ENCODE measurements at regions not wholly inside any gene's neighbourhood (a gene's known extent, or its start where the extent isn't known, plus 50 kb on each side); places are given as distances from the start of the nearest gene placed in this dataset.

DNA sequence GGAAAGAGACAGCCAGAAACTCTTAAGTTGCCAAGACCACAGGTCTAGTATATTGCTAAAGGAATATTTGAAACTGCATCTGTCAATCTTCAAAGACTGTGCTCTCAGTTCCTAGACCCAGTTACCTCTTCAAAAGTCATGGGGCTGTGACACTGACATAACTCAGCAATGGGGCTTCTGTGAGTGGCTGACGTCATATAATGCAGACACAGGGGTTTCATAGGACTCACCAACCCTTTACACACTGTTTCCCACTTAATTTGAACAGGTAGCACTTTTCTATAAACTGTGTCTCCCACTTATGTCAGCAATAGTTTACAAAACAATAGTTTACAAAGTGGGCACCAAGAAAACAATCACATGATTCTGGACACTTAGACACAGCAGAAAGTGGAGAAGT, 158.4 kb downstream of the GALC start:
- TF ChIP-seq POLR2AphosphoS5 (IDR thresholded peaks at IDR 0.05; ENCODE audit: low read depth, low read length) (no peak), SIN3A (IDR thresholded peaks at IDR 0.05; ENCODE audit: borderline replicate concordance, insufficient read depth, low read length) (no peak), TAF1 (IDR thresholded peaks at IDR 0.05; ENCODE audit: borderline replicate concordance, insufficient read depth, low read length) (no peak), FOXP2 (optimal IDR thresholded peaks at IDR 0.05; ENCODE audit: borderline replicate concordance, extremely low read depth, extremely low read length, insufficient read depth) (no peak)
- TF ChIP-seq, protein P1, sequence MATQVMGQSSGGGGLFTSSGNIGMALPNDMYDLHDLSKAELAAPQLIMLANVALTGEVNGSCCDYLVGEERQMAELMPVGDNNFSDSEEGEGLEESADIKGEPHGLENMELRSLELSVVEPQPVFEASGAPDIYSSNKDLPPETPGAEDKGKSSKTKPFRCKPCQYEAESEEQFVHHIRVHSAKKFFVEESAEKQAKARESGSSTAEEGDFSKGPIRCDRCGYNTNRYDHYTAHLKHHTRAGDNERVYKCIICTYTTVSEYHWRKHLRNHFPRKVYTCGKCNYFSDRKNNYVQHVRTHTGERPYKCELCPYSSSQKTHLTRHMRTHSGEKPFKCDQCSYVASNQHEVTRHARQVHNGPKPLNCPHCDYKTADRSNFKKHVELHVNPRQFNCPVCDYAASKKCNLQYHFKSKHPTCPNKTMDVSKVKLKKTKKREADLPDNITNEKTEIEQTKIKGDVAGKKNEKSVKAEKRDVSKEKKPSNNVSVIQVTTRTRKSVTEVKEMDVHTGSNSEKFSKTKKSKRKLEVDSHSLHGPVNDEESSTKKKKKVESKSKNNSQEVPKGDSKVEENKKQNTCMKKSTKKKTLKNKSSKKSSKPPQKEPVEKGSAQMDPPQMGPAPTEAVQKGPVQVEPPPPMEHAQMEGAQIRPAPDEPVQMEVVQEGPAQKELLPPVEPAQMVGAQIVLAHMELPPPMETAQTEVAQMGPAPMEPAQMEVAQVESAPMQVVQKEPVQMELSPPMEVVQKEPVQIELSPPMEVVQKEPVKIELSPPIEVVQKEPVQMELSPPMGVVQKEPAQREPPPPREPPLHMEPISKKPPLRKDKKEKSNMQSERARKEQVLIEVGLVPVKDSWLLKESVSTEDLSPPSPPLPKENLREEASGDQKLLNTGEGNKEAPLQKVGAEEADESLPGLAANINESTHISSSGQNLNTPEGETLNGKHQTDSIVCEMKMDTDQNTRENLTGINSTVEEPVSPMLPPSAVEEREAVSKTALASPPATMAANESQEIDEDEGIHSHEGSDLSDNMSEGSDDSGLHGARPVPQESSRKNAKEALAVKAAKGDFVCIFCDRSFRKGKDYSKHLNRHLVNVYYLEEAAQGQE (IDR thresholded peaks at IDR 0.05; ENCODE audit: insufficient read depth in 1 of 2, low read depth in 2 of 2, low read length in 2 of 2) = no peak

DNA sequence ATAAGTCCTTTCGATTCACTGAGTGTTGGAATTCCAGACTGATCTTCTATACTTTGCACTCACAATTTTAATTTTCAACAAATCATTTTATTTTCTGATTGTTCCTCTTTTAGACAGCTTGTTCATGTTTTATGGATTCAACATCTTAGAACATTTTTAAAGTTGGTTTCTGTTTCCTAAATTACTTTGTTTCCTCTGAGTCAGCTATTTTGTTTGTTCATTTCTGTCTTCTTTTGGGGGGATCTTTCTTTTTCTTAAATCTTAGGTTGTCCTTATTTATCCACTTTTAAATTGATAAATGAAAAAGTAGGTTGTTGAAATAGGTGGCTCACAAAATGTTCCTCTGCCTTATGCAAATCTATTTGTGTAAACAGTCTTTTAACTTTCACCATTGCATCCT, 160.0 kb downstream of the GALC start:
- no peak for TF ChIP-seq TAF1 (IDR thresholded peaks at IDR 0.05; ENCODE audit: borderline replicate concordance, insufficient read depth, low read length)

DNA sequence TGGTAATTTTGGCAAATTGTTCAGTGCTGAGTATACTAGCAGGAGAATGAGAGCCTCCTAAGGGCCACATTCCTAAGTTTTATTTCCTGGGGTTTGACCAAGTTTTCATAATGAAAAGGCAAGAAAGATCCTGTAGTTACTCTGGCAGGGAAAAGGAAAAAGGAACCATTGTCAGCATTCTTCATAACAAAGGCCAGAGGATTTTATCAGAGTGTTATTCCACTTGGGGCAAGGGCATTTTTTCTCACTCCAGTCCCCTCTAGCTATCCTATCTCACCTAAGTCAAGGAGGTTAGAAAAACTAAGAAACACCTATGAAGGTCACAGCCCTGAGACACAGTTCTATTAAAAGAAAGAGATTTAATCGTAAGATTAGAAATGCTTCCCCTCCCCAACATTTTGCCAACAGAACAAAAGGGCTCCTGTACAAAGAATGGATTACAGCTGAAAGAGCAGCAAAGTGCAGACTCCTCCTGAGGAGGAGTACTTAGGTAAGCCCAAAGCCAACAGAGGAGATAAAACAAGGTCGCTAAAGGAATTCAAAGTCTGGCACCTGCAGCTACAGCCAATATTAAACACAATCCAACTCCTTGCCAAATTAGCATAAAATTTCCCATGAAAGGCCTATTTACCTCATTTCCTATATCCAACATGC, 162.4 kb downstream of the GALC start:
- TF ChIP-seq TAF1 (IDR thresholded peaks at IDR 0.05; ENCODE audit: borderline replicate concordance, insufficient read depth, low read length) = no peak
- TF ChIP-seq, protein P1 (IDR thresholded peaks at IDR 0.05; ENCODE audit: insufficient read depth in 1 of 2, low read depth in 2 of 2, low read length in 2 of 2) = no peak
- no peak for TF ChIP-seq SIN3A (IDR thresholded peaks at IDR 0.05; ENCODE audit: borderline replicate concordance, insufficient read depth, low read length)
- TF ChIP-seq FOXP2 (optimal IDR thresholded peaks at IDR 0.05; ENCODE audit: borderline replicate concordance, extremely low read depth, extremely low read length, insufficient read depth) = no peak
- no peak for TF ChIP-seq POLR2AphosphoS5 (IDR thresholded peaks at IDR 0.05; ENCODE audit: low read depth, low read length)

DNA sequence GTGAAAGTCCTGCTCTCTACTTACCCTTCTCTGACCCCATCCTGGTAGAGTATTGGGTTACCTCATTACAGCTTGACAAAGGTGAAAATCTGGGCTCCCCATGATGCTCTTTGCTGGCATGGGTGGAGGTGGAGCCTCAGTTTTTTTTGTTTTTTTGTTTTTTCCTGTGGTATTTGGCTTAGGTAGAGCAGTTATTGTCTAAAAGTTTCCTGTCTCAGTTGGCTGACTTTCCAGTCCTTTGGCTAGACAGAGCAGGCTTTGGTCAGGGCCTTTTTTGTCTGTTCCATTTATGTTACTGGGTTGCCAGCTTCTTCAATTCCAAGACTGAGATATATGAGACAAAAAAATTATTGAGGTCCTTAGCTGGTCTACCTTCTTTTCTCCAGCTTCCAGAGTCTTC, 163.4 kb downstream of the GALC start:
- TF ChIP-seq POLR2AphosphoS5 (IDR thresholded peaks at IDR 0.05; ENCODE audit: low read depth, low read length) (no peak), SIN3A (IDR thresholded peaks at IDR 0.05; ENCODE audit: borderline replicate concordance, insufficient read depth, low read length) (no peak), FOXP2 (optimal IDR thresholded peaks at IDR 0.05; ENCODE audit: borderline replicate concordance, extremely low read depth, extremely low read length, insufficient read depth) (no peak), TAF1 (IDR thresholded peaks at IDR 0.05; ENCODE audit: borderline replicate concordance, insufficient read depth, low read length) (no peak)

DNA sequence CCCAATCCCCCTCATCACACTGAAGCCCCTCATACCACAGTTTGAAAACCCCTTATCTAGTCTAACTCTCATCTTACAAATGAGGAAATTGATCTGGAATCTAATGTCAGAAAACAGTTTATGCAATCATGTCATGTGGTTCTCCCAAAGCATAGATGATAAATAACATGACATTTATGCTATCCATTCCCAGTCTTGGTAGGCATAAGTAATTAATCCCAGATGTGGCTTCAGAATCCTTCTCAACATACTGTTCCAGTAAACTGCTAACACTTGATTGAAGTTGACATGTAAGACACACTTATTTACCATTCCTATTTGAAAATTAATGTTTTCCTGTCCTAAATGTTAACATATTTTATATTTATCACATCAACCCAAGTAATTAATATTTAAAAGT, 168.7 kb downstream of the GALC start:
- TF ChIP-seq SIN3A (IDR thresholded peaks at IDR 0.05; ENCODE audit: borderline replicate concordance, insufficient read depth, low read length) = no peak
- TF ChIP-seq, protein P1 (IDR thresholded peaks at IDR 0.05; ENCODE audit: insufficient read depth in 1 of 2, low read depth in 2 of 2, low read length in 2 of 2) = no peak
- TF ChIP-seq FOXP2 (optimal IDR thresholded peaks at IDR 0.05; ENCODE audit: borderline replicate concordance, extremely low read depth, extremely low read length, insufficient read depth) = no peak
- no peak for TF ChIP-seq POLR2AphosphoS5 (IDR thresholded peaks at IDR 0.05; ENCODE audit: low read depth, low read length)
- TF ChIP-seq TAF1 (IDR thresholded peaks at IDR 0.05; ENCODE audit: borderline replicate concordance, insufficient read depth, low read length) = no peak

DNA sequence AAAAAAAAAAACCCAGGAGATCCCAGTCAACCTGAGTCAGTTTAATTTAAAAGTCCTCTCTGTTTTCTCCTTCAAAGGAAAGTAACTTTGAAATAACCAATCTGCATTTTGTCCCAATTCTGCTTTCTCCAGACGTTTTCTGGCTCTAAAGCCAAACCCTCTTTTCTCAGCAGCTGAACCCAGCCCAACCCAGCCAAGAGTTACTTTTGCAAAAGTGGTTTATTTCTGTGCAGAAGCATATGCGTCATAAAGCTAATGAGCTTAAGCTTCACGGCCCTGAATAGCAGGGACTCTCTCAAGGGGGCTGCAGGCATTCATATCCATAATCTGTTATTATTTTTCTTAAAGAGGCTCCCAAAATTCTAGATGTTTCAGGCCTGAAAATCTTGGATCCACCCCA, 176.6 kb downstream of the GALC start:
- TF ChIP-seq TAF1 (IDR thresholded peaks at IDR 0.05; ENCODE audit: borderline replicate concordance, insufficient read depth, low read length) (no peak), FOXP2 (optimal IDR thresholded peaks at IDR 0.05; ENCODE audit: borderline replicate concordance, extremely low read depth, extremely low read length, insufficient read depth) (no peak), SIN3A (IDR thresholded peaks at IDR 0.05; ENCODE audit: borderline replicate concordance, insufficient read depth, low read length) (no peak), POLR2AphosphoS5 (IDR thresholded peaks at IDR 0.05; ENCODE audit: low read depth, low read length) (no peak)
- TF ChIP-seq, protein P1 (IDR thresholded peaks at IDR 0.05; ENCODE audit: insufficient read depth in 1 of 2, low read depth in 2 of 2, low read length in 2 of 2) = no peak

Measured in PFSK-1 (cell line).